ENCODE measurements at regions not wholly inside any gene's neighbourhood (a gene's known extent, or its start where the extent isn't known, plus 50 kb on each side); places are given as distances from the start of the nearest gene placed in this dataset.

- TF ChIP-seq ARNT (IDR thresholded peaks at IDR 0.05): no peak
- no peak for TF ChIP-seq SP1 (IDR thresholded peaks at IDR 0.05)
- TF ChIP-seq, protein P1, sequence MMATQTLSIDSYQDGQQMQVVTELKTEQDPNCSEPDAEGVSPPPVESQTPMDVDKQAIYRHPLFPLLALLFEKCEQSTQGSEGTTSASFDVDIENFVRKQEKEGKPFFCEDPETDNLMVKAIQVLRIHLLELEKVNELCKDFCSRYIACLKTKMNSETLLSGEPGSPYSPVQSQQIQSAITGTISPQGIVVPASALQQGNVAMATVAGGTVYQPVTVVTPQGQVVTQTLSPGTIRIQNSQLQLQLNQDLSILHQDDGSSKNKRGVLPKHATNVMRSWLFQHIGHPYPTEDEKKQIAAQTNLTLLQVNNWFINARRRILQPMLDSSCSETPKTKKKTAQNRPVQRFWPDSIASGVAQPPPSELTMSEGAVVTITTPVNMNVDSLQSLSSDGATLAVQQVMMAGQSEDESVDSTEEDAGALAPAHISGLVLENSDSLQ (IDR thresholded peaks at IDR 0.05): no peak
- no peak for TF ChIP-seq SUZ12 (IDR thresholded peaks at IDR 0.05)
- no peak for TF ChIP-seq NFRKB (IDR thresholded peaks at IDR 0.05)
- TF ChIP-seq FOXA1 (IDR thresholded peaks at IDR 0.05): no peak
- no peak for TF ChIP-seq FOXK2 (IDR thresholded peaks at IDR 0.05)
- no peak for TF ChIP-seq BHLHE40 (IDR thresholded peaks at IDR 0.05; ENCODE audit: borderline replicate concordance)
- TF ChIP-seq TARDBP (IDR thresholded peaks at IDR 0.05): no peak
- no peak for TF ChIP-seq L3MBTL2 (conservative IDR thresholded peaks at IDR 0.05)
- no peak for TF ChIP-seq FOXM1 (IDR thresholded peaks at IDR 0.05; ENCODE audit: borderline replicate concordance)
- no peak for TF ChIP-seq HDGF (IDR thresholded peaks at IDR 0.05; ENCODE audit: borderline replicate concordance)
Measured at GRCh38 chr17:30600830-30601494, 123.8 kb downstream of the GOSR1 start.
